ENCODE measurements at regions not wholly inside any gene's neighbourhood (a gene's known extent, or its start where the extent isn't known, plus 50 kb on each side); places are given as distances from the start of the nearest gene placed in this dataset.

GRCh38 chr2:64204703-64205102 is 60.5 kb upstream of the PELI1 start:
- DNase-seq (ENCODE audit: low read depth): no peak
- no peak overlapping the region for H3K4me3 ChIP-seq (ENCODE audit: low read depth, low read length)
- no peaks in the 10 kb centered on the region for H3K36me3 ChIP-seq (ENCODE audit: control insufficient read depth, insufficient read depth, low read length)
- TF ChIP-seq CTCF (IDR thresholded peaks at IDR 0.05; ENCODE audit: insufficient read depth, low read depth, low read length): no peak
- H3K27me3 ChIP-seq (ENCODE audit: control insufficient read depth, insufficient read depth, low read length): no peaks in the 10 kb centered on the region
- POLR2A ChIA-PET: no interaction called here
- CTCF ChIA-PET: interaction anchor here (0.7 to 2.0 kb wide), 4 partner anchors 10 to 283 kb away, joined by 3 to 9 read pairs (median 4); no protein-coding TSS in a partner anchor

- Histone ChIP-seq H3K27me3 (ENCODE audit: control insufficient read depth, insufficient read depth, low read length) (no peaks in the 10 kb centered on the region), H3K36me3 (ENCODE audit: control insufficient read depth, insufficient read depth, low read length) (no peaks in the 10 kb centered on the region), H3K4me3 (ENCODE audit: low read depth, low read length) (no peak overlapping the region)
- ChIA-PET POLR2A (no interaction called here), CTCF (interaction anchor here (1.3 to 2.0 kb wide), 3 partner anchors 9 to 282 kb away, joined by 3 to 9 read pairs (median 5); no protein-coding TSS in a partner anchor)
- no peak for DNase-seq (ENCODE audit: low read depth)
- no peak for TF ChIP-seq CTCF (IDR thresholded peaks at IDR 0.05; ENCODE audit: insufficient read depth, low read depth, low read length)
These were observed 61.2 kb upstream of the PELI1 start for GRCh38 chr2:64205415-64205814.

- no peaks in the 10 kb centered on the region for H3K27me3 ChIP-seq (ENCODE audit: control insufficient read depth, insufficient read depth, low read length)
- DNase-seq (ENCODE audit: low read depth): no peak
- H3K4me3 ChIP-seq (ENCODE audit: low read depth, low read length): no peak overlapping the region
- CTCF ChIA-PET: interaction anchor here (0.7 to 1.5 kb wide), 2 partner anchors 61 to 105 kb away, joined by 3 to 4 read pairs; no protein-coding TSS in a partner anchor
- no peaks in the 10 kb centered on the region for H3K36me3 ChIP-seq (ENCODE audit: control insufficient read depth, insufficient read depth, low read length)
- POLR2A ChIA-PET: no interaction called here
- no peak for TF ChIP-seq CTCF (IDR thresholded peaks at IDR 0.05; ENCODE audit: insufficient read depth, low read depth, low read length)
These were observed 63.4 kb upstream of the PELI1 start for GRCh38 chr2:64207573-64207972.

- Histone ChIP-seq H3K27me3 (ENCODE audit: control insufficient read depth, insufficient read depth, low read length) (no peaks in the 10 kb centered on the region; the same call in 1 of the 2 replicates), H3K36me3 (ENCODE audit: control insufficient read depth, insufficient read depth, low read length) (no peaks in the 10 kb centered on the region), H3K4me3 (ENCODE audit: low read depth, low read length) (no peak overlapping the region)
- CTCF ChIA-PET: interaction anchor here (1.8 kb wide), 1 partner anchor 161 kb away, joined by 3 read pairs; no protein-coding TSS in a partner anchor
- POLR2A ChIA-PET: no interaction called here
- DNase-seq (ENCODE audit: low read depth): no peak
- TF ChIP-seq CTCF (IDR thresholded peaks at IDR 0.05; ENCODE audit: insufficient read depth, low read depth, low read length): no peak
These were observed 66.6 kb upstream of the PELI1 start for GRCh38 chr2:64210816-64211215.

GRCh38 chr2:64211276-64211921 is 67.2 kb upstream of the PELI1 start:
- no peaks in the 10 kb centered on the region for H3K36me3 ChIP-seq (ENCODE audit: control insufficient read depth, insufficient read depth, low read length)
- CTCF ChIA-PET: interaction anchor here (1.8 kb wide), 1 partner anchor 162 kb away, joined by 3 read pairs; no protein-coding TSS in a partner anchor
- H3K27me3 ChIP-seq (ENCODE audit: control insufficient read depth, insufficient read depth, low read length): no peaks in the 10 kb centered on the region; the same call in 1 of the 2 replicates
- POLR2A ChIA-PET: no interaction called here
- no peak overlapping the region for H3K4me3 ChIP-seq (ENCODE audit: low read depth, low read length)
- DNase-seq (ENCODE audit: low read depth): no peak
- TF ChIP-seq CTCF (IDR thresholded peaks at IDR 0.05; ENCODE audit: insufficient read depth, low read depth, low read length): no peak
